Left ventricle myocardium superior (tissue), 1 donor: ENCODE measurements at regions not wholly inside any gene's neighbourhood (a gene's known extent, or its start where the extent isn't known, plus 50 kb on each side); places are given as distances from the start of the nearest gene placed in this dataset.
A peak's percentile ranks its signal among the peaks of the same experiment; 100 is the strongest.
"Not testable (repeated sequence)": the region's sequence is repeated elsewhere in the genome, so short reads cannot be mapped to it uniquely, and the experiment has no call there.

Source experiments
- ATAC-seq: fragments of 200-7000 bp; cut with Tn5 transposase; one replicate; pipeline ENCODE4 v1.9.1; 2020; ENCODE audit warnings: mild to moderate bottlenecking, moderate library complexity
- DNase-seq: peaks from one replicate; pipeline ENCODE4 v3.0.0-alpha.2; 2020
- intact Hi-C: fragments of 100-400 bp; cut with micrococcal nuclease; formaldehyde crosslinking; loops from one replicate; pipeline ENCODE4 v1.11.0; 2022
- donor health status: DM: no; HTN: yes; CAD: no; lungs with severe emphysema.

DNA sequence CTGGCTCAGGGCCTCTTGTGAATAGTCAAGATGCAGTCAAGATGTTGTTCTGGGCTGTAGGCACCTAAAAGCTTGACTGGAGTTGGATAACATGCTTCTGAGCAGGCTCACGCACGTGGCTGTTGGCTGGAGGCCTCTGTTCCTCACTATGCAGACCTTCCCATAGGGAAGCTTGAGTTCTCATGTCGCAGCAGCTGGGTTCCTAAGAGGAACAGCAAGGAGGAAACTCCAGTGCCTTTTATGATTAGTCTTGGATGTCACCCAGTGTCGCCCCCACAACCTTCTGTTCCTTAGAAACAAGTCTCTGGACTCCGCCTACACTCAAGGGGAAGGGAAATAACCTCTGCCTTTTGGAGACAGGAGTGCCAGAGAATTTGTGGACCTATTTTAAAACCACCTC is 210.7 kb downstream of the BCAS1 start:
- ATAC-seq (peak; percentile 95), DNase-seq (peak; percentile 77)
- intact Hi-C loops = no loop called here

DNA sequence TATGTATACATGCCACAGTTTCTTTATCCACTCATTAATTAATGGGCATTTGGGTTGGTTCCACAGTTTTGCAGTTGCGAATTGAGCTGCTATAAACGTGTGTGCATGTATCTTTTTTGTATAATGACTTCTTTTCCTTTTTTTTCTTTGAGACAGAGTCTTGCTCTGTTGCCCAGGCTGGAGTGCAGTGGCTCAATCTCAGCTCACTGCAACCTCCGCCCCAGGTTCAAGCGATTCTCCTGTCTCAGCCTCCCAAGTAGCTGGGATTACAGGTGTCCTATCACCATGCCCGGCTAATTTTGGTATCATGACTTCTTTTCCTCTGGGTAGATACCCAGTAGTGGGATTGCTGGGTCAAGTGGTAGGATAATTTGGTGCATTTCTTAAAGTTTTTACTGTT is 211.4 kb downstream of the BCAS1 start:
- ATAC-seq, DNase-seq, intact Hi-C loops: not testable (repeated sequence)

DNA sequence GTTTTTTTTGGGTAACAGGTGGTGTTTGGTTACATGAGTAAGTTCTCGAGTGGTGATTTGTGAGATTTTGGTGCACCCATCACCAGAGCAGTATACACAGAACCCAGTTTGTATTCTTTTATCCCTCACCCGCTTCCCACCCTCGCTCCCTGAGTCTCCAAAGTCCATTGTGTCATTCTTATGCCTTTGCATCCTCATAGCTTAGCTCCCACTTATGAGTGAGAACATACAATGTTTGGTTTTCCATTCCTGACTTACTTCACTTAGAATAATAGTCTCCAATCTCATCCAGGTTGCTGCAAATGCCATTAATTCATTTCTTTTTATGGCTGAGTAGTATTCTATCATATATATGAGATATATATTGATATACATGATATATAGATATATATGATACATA is 211.9 kb downstream of the BCAS1 start:
- ATAC-seq, DNase-seq, intact Hi-C loops: not testable (repeated sequence)

DNA sequence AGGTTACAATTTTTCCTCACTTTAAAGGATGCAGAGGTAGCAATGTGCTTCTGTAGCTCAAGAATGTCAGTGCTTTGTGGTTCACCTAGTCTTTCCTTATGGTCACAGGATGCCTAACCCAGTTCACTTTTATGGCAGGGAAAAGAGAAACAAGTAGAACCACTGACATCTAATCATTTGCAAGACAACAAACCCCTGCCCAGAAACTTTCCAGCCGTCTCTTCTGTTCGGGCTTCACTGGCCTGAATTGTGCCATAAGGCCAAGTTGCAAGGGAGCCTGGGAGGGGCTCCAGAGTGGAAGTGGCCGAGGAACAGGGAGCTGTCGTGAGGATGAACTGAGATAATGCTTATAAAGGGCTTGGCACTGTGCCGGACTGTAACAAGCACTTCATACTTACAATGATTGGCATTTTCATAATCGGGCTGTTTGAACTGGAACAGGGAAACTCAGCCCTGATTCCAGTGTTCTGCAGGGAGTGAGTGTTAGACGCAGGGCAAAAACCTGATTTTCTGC is 212.6 kb downstream of the BCAS1 start:
- ATAC-seq (peak; percentile 40), DNase-seq (peak; percentile 33)
- intact Hi-C loops = no loop called here

DNA sequence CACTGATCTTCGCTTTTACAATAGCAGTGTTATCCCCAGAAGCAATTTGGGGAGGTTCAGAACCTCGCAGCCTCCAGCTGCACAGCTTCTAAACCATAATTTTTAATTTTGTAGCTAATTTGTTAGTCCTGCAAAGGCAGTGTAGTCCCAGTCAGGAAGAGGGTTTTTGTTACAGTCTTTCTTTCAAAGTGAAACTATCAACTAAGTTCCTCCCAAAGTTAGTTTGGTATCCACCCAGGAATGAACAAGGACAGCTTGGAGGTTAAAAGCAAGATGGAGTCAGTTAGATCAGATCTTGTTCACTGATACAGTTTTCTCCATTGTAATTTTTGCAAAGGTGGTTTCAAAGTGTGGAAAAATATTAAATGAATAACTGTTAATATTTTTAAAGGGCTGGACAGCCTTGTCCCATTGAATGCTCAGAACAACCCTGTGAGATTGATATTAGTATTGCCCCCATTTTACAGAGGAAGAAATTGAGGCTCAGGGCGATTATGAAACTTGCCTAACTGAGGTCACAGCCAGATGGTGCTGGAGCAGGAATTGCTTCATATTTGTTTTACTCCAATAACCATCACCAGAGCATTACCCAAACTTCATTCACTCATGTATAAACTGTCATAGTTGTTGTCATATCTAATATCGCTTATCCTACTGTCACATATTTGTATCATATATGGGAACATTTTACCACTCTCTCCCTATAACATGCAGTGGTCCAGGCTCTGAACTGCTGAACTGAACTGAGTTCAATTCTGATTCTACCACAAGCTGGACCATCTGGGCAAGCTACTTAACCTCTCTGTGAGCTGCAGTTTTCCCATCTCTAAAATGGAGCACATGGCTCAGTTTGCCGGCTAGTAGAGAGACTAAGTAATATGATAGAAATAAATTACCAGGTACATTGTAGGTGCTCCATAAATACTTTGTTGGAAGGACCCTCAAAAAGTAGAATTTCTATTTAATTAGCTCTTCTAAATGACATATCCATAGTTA is 213.8 kb downstream of the BCAS1 start:
- intact Hi-C loops = no loop called here
- ATAC-seq (no peak), DNase-seq (no peak)

DNA sequence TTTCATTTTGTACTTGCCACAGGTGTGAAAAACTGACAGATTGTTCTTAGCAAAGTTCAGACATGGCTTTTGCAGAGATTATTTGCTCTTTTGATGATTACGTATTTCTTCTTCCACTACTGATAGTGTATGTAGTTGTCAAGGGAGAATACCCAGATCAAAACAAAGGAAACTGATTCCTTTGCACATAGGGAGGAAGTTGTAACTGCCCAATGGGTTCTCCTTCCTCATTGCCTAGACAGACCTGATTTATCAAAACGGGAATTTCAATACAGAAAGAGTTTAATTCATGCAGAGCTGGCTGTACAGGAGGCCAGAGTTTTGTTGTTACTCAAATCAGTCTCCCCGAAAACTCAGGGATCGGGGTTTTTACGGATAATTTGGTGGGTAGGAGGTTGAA is 214.7 kb downstream of the BCAS1 start:
- peak; percentile 31 for ATAC-seq
- DNase-seq = no peak
- intact Hi-C loops = no loop called here

DNA sequence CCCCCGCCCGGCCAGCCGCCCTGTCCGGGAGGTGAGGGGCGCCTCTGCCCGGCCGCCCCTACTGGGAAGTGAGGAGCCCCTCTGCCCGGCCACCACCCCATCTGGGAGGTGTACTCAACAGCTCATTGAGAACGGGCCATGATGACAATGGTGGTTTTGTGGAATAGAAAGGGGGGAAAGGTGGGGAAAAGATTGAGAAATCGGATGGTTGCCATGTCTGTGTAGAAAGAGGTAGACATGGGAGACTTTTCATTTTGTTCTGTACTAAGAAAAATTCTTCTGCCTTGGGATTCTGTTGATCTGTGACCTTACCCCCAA is 215.8 kb downstream of the BCAS1 start:
- intact Hi-C loops, DNase-seq, ATAC-seq: not testable (repeated sequence)

DNA sequence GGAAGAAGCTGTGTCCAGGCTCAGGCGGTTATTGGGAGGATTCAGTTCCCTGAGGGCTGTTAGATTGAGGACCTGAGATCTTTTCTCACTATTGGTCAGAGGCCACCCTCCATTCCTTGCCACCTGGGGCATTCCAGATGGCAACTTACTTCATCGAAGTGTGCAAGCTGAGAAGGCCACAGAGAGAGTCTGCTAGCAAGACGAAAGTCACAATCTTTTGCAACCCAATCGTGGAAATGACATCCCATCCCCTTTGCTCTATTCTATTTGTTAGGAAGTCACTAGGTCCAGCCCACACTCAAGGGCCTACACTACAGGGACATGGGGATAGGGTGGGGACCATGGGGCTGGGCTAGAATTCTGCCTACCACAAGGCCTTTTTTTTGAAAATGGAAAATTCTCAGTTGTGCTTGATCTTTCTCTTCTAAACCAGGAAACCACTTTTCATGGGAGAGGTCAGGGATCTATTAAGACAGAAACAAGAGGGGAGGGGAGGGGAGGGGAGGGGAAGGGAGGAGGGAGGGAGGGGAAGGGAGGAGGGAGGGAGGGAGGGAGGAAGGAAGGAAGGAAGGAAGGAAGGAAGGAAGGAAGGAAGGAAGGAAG is 217.2 kb downstream of the BCAS1 start:
- ATAC-seq (no peak), DNase-seq (no peak)
- intact Hi-C loops = no loop called here

DNA sequence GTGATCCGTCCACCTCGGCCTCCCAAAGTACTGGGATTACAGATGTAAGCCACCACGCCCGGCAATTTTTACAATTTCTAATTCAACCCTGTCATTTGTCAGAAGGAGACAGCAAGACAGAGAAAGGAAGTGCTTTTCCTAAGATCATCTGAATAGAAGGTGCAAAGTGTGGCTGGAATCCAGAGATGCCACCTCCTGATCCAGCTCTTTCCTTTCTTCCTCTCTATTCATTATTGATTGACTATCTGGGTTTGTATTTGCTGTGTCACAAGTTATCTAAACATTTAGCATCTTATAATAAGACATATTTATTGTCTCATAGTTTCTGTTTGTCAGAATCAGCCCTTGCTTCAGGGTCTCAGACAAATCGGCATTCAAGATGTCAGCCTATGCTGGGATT is 217.7 kb downstream of the BCAS1 start:
- intact Hi-C loops = no loop called here
- DNase-seq = no peak
- ATAC-seq = no peak

DNA sequence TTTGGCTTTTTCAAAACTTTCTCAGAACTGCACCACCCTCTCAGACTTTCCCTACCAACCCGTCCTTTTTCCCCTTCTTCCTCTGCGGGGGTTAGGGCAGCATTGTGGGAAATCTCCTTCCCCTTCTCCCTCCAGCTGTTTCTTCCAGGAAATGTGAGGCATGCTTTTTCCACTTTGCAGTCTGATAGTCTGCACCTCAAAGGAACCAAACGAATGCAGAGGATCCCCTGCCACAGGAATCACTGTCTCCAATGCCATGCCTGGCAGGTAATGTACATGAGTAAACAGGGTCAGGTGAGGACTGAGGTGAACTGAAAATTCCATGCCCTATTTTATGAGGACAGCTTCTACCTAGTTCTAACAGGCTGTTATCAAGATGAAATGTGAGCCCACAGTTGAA is 218.4 kb downstream of the BCAS1 start:
- ATAC-seq (no peak), DNase-seq (no peak)
- intact Hi-C loops = no loop called here

DNA sequence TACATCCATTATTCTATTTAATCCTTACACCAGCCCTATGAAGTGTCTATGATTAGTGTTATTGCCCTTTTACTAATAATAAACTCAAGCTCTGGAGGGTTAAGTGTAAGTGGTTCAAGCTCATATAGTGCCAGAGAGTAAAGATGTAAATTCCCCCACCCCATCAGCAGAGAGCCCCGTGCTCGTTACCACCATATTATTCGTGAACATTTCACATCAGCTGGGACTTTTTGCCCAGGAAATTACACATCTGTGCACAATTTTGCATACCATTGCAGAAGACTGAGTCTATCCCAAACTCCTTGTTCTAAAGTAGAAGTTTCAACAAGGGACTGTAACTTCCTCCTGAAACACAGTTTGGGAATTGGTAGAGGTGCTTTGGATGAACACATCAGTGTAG is 220.1 kb downstream of the BCAS1 start:
- DNase-seq (no peak), ATAC-seq (no peak)
- intact Hi-C loops = no loop called here

DNA sequence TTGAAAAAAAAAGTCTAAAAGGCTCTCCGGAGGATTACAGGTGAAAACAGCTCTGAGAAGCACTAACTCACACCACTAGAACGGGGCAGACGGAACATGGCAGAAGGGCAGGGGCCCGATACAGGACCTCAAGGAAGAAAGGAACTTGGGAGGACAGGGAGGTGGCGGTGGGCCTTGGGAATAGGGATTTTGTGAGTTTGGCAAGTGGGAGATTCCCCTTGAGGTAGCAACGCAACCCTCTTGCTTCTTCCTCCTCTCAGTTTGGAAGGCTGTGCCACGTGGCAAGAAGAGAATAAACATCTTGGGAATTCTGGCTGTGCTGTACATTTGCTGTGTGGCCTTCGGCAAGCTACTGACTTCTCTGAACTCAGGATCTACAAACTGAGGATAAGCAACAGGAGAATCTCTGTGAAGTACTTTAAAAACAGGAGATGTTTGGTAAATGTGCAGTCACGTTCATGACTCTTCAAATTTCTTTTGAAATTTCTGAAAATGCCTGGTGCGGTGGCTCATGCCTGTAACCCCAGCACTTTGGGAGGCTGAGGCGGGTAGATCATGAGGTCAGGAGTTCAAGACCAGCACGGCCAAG is 220.8 kb downstream of the BCAS1 start:
- no peak for ATAC-seq
- DNase-seq = no peak
- intact Hi-C loops = no loop called here

DNA sequence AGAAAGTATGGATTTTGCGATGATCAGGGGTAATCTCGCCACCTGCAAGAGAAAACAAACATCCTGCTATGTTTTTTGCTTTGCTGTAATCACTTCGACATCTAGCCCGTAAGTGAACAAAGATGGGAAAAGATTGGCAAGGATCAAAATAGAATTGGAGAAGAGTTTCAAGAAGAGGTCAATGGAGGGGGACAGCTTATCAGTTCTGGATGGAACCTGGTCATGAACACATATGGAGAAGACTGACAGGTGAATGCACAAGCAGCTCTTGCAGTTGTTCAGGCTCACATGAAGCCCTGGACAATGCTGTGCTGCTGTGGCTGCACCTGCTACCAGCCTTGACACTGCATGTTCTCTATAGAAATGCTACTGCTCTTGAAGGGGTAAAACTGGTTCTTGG is 222.1 kb downstream of the BCAS1 start:
- no peak for DNase-seq
- intact Hi-C loops = no loop called here
- no peak for ATAC-seq

DNA sequence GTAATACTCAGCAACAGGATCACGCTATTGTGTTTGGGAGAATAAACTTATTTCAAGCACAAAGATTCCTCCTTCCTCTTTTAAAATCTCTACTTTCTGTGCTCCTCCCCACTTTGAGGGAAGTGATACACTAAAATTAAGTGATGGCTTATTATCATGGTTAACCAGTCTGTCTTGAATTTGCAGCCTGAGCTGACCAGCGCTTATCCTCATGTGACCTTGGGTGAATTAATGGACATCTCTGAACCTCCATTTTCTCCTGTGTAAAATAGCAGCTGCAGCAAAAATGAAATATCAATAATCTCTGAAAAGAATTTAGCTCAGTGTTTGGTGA is 222.6 kb downstream of the BCAS1 start:
- intact Hi-C loops = no loop called here
- ATAC-seq (peak; percentile 27), DNase-seq (no peak)

DNA sequence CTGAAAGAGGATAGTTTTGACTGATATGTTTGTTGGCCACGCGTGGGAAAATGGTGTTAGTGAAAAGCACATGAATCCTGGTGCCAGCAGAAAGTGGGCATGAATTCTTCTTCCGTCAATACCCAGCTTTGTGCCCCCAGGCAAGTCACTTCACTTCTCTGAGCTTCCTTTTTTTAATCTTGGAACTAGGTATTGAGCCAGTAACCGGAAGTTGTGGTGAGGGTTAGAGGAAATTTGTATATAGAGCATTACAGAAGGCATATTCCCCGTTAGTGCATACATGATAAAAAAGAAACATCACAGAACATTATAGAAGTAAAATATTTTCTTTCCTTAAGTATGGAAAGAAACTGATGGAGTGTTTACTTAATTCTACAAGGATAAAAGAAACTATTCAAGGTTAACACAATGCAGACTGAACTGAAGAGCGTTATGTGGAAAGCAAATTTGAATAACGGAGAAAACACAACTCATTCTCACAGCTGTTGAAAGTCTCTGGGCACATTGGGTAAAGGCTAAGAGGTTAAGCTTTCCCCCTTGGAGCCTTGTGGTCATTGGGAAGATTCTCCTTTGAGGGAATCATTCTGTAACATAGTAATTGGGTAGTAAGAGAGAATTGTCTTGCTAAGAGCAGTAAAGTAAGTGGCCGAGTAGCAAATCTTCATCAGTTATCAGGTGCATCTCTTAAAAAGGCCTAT is 223.1 kb downstream of the BCAS1 start:
- DNase-seq = no peak
- ATAC-seq = peak; percentile 45
- intact Hi-C loops = no loop called here

DNA sequence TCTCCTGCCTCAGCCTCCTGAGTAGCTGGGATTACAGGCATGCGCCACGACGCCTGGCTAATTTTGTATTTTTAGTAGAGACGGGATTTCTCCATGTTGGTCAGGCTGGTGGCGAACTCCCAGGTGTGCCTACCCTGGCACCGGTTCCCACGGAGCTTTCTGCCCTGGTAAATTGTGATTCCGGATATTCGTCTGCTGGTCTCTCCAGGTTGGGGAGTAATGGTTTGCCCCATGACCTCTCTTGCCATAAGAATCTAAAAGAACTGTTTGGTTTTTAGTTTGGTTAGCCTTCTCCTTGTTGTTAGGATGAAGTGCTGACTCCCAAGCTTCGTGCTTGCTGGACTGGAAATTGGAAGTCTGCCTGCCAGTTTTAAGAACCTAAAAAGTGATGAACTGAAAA is 223.8 kb downstream of the BCAS1 start:
- intact Hi-C loops = no loop called here
- DNase-seq (no peak), ATAC-seq (no peak)

DNA sequence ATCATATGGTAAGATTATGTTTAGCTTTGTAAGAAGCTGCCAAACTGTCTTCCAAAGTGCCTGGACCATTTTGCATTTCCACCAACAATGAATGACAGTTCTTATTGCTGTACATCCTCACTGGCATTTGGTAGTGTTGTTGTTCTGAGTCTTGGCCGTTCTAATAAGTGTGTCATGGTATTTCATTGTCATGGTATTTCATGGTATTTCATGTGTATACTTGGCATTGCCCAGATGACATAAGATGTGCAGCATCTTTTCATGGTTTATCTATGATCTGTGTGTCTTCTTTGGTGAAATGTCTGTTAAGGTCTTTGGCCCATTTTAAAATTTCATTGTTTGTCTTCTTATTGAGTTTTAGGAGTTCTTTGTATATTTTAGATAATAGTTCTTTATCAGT is 224.4 kb downstream of the BCAS1 start:
- intact Hi-C loops = no loop called here

DNA sequence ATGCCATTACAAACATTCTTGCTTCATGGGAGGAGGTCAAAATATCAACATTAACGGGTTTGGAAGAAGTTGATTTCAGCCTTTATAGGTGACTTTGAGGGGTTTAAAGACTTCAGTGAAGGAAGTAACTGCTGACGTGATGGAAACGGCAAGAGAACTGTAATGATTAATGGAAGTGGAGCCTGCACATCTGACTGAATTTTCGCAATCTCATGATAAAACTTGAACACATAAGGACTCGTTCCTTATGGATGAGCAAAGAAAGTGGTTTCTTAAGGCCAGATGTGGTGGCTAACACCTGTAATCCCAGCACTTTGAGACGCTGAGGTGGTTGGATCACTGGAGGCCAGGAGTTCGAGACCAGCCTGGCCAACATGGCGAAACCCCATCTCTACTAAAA is 226.1 kb downstream of the BCAS1 start:
- ATAC-seq = no peak
- intact Hi-C loops = no loop called here

More for the DNA sequence above, 224.4 kb downstream of the BCAS1 start:
- no peak for DNase-seq
- ATAC-seq = no peak

DNA sequence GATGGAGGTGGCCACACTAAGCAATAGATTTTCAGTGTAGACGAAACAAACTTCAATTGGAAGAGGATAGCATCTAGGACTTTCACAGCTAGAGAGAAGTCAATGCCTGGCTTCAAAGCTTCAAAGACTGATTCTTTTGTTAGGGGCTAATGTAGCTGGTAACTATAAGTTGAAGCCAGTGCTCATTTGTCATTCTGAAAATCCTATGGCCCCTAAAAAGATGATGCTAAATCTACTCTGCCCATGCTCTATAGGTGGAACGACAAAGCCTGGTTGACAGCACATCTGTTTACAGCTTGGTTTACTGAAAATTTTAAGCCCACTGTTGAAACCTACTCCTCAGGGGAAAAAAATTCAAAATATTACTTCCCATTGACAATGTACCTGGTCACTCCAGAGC is 226.7 kb downstream of the BCAS1 start:
- DNase-seq = no peak
- intact Hi-C loops = no loop called here
- ATAC-seq = no peak

More for the DNA sequence above, 226.1 kb downstream of the BCAS1 start:
- no peak for DNase-seq
